ENCODE measurements at regions not wholly inside any gene's neighbourhood (a gene's known extent, or its start where the extent isn't known, plus 50 kb on each side); places are given as distances from the start of the nearest gene placed in this dataset.
"Not testable (repeated sequence)": the region's sequence is repeated elsewhere in the genome, so short reads cannot be mapped to it uniquely, and the experiment has no call there.

GRCh38 chr4:45241976-45242375 is 515.6 kb upstream of the GNPDA2 start:
- Histone ChIP-seq H3K4me3 (no peak overlapping the region), H3K4me1 (no peaks in the 10 kb centered on the region), H3K27ac (replicated peaks) (no peak overlapping the region), H3K27me3 (ENCODE audit: low read depth) (no peaks in the 10 kb centered on the region), H3K9me3 (replicated peaks) (peaks cover 11% of the 10 kb centered on the region), H3K36me3 (no peaks in the 10 kb centered on the region)
- TF ChIP-seq, protein P1, sequence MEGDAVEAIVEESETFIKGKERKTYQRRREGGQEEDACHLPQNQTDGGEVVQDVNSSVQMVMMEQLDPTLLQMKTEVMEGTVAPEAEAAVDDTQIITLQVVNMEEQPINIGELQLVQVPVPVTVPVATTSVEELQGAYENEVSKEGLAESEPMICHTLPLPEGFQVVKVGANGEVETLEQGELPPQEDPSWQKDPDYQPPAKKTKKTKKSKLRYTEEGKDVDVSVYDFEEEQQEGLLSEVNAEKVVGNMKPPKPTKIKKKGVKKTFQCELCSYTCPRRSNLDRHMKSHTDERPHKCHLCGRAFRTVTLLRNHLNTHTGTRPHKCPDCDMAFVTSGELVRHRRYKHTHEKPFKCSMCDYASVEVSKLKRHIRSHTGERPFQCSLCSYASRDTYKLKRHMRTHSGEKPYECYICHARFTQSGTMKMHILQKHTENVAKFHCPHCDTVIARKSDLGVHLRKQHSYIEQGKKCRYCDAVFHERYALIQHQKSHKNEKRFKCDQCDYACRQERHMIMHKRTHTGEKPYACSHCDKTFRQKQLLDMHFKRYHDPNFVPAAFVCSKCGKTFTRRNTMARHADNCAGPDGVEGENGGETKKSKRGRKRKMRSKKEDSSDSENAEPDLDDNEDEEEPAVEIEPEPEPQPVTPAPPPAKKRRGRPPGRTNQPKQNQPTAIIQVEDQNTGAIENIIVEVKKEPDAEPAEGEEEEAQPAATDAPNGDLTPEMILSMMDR (IDR thresholded peaks at IDR 0.05; ENCODE audit: borderline replicate concordance): no peak
- no peak for DNase-seq
- intact Hi-C loops (cut with micrococcal nuclease): no loop called here

- DNase-seq: no peak
- Histone ChIP-seq H3K4me3 (no peak overlapping the region), H3K36me3 (no peaks in the 10 kb centered on the region), H3K27me3 (ENCODE audit: low read depth) (no peaks in the 10 kb centered on the region), H3K4me1 (no peaks in the 10 kb centered on the region), H3K9me3 (replicated peaks) (peaks cover 11% of the 10 kb centered on the region), H3K27ac (replicated peaks) (no peak overlapping the region)
- intact Hi-C loops (cut with micrococcal nuclease): no loop called here
- TF ChIP-seq, protein P1 (IDR thresholded peaks at IDR 0.05; ENCODE audit: borderline replicate concordance): no peak
Observed at GRCh38 chr4:45229206-45229605, 502.9 kb upstream of the GNPDA2 start.

GRCh38 chr4:45215976-45216542 is 489.7 kb upstream of the GNPDA2 start:
- intact Hi-C loops (cut with micrococcal nuclease): no loop called here
- no peaks in the 10 kb centered on the region for H3K4me1 ChIP-seq
- H3K27me3 ChIP-seq (ENCODE audit: low read depth): no peaks in the 10 kb centered on the region
- DNase-seq: no peak
- H3K36me3 ChIP-seq: no peaks in the 10 kb centered on the region
- no peak overlapping the region for H3K4me3 ChIP-seq
- TF ChIP-seq, protein P1 (IDR thresholded peaks at IDR 0.05; ENCODE audit: borderline replicate concordance): no peak
- no peaks in the 10 kb centered on the region for H3K9me3 ChIP-seq (replicated peaks)
- H3K27ac ChIP-seq (replicated peaks): no peak overlapping the region

- H3K27ac ChIP-seq (replicated peaks); H3K9me3 ChIP-seq (replicated peaks); H3K36me3 ChIP-seq; DNase-seq; intact Hi-C loops (cut with micrococcal nuclease); H3K27me3 ChIP-seq (ENCODE audit: low read depth); H3K4me3 ChIP-seq; H3K4me1 ChIP-seq: not testable (repeated sequence)
Observed at GRCh38 chr4:45208476-45208875, 482.1 kb upstream of the GNPDA2 start.

- DNase-seq; H3K4me3 ChIP-seq; H3K4me1 ChIP-seq; H3K27ac ChIP-seq (replicated peaks); H3K36me3 ChIP-seq; H3K9me3 ChIP-seq (replicated peaks); intact Hi-C loops (cut with micrococcal nuclease); H3K27me3 ChIP-seq (ENCODE audit: low read depth): not testable (repeated sequence)
Observed at GRCh38 chr4:45207864-45208331, 481.5 kb upstream of the GNPDA2 start.

DNA sequence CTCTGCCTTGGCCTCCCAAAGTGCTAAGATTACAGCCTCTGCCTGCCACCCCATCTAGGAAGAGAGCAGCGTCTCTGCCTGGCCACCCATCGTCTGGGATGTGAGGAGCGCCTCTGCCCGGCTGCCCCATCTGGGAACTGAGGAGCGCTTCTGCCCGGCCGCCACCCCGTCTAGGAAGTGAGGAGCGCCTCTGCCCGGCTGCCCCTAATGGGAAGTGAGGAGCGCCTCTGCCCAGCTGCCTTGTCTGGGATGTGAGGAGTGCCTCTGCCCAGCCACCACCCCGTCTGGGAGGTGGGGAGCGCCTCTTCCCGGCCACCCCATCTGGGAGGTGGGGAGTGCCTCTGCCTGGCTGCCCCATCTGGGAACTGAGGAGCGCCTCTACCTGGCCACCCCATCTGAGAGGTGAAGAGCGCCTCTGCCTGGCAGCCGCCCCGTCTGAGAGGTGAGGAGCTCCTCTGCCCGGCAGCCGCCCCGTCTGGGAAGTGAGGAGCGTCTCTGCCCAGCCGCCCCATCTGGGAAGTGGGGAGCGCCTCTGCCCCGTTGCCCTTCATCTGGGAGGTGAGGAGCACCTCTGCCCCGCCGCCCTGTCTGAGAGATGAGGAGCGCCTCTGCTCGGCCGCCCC is 481.0 kb upstream of the GNPDA2 start:
- H3K9me3 ChIP-seq (replicated peaks); H3K4me3 ChIP-seq; intact Hi-C loops (cut with micrococcal nuclease); H3K4me1 ChIP-seq; H3K27ac ChIP-seq (replicated peaks); H3K27me3 ChIP-seq (ENCODE audit: low read depth); H3K36me3 ChIP-seq; DNase-seq: not testable (repeated sequence)

DNA sequence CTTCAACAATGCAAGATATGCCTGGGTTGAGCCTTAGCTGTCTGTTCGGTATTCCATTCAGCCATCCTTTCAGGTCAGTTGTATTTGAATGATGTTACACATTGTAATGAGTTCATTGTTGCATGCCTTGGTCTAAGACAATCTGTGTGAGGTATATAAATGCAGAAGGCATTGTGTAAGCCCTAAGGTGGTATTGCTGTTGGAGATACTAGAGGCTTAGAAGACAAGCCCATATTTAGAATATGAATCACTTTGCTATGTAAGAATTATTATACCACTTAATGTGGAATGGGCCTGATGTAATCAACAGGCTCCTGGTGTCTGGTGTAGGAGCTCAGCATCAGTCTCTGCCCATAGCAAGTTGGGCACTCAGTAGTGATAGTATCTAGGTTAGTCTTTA is 473.4 kb upstream of the GNPDA2 start:
- intact Hi-C loops (cut with micrococcal nuclease): no loop called here
- Histone ChIP-seq H3K27me3 (ENCODE audit: low read depth) (no peaks in the 10 kb centered on the region), H3K27ac (replicated peaks) (no peak overlapping the region), H3K9me3 (replicated peaks) (no peaks in the 10 kb centered on the region), H3K36me3 (no peaks in the 10 kb centered on the region), H3K4me1 (no peaks in the 10 kb centered on the region), H3K4me3 (no peak overlapping the region)
- no peak for DNase-seq
- TF ChIP-seq, protein P1 (IDR thresholded peaks at IDR 0.05; ENCODE audit: borderline replicate concordance): no peak
